KOPT-K1 (cell line): ENCODE measurements at regions not wholly inside any gene's neighbourhood (a gene's known extent, or its start where the extent isn't known, plus 50 kb on each side); places are given as distances from the start of the nearest gene placed in this dataset.
"Not testable (repeated sequence)": the region's sequence is repeated elsewhere in the genome, so short reads cannot be mapped to it uniquely, and the experiment has no call there.

Experiments used
- H3K27ac ChIP-seq: fragments of 200-600 bp; sonication (generic); 2 replicates; pipeline ENCODE4 v1.5.1; 2016; ENCODE audit warnings: antibody characterized with exemption, mild to moderate bottlenecking, low read depth, low read length; ENCODE audit not compliant: poor library complexity, severe bottlenecking
- H3K36me3 ChIP-seq: fragments of 200-600 bp; sonication (generic); 2 replicates; pipeline ENCODE4 v1.5.1; 2017; ENCODE audit warnings: antibody characterized with exemption, mild to moderate bottlenecking, low read length, moderate library complexity; ENCODE audit not compliant: insufficient read depth
- H3K9me3 ChIP-seq: fragments of 200-600 bp; sonication (generic); 2 replicates; pipeline ENCODE4 v1.5.1; 2017; ENCODE audit warnings: antibody characterized with exemption, low read length, mild to moderate bottlenecking; ENCODE audit not compliant: insufficient read depth, poor library complexity, severe bottlenecking

- no peaks in the 10 kb centered on the region for H3K36me3 ChIP-seq
- H3K27ac ChIP-seq, result no peak overlapping the region
- H3K9me3 ChIP-seq, result no peaks in the 10 kb centered on the region
Measured at GRCh38 chr6:30832864-30833263, 51.5 kb upstream of the DDR1 start.

GRCh38 chr6:30830438-30830837, 53.9 kb upstream of the DDR1 start:
- no peaks in the 10 kb centered on the region for H3K36me3 ChIP-seq
- H3K27ac ChIP-seq, result peak overlapping the region; percentile 67

GRCh38 chr6:30829639-30830255, 54.6 kb upstream of the DDR1 start:
- no peaks in the 10 kb centered on the region for H3K9me3 ChIP-seq
- H3K36me3 ChIP-seq, result no peaks in the 10 kb centered on the region
- H3K27ac ChIP-seq, result peak overlapping the region; percentile 67

More at GRCh38 chr6:30830438-30830837, 53.9 kb upstream of the DDR1 start:
- no peaks in the 10 kb centered on the region for H3K9me3 ChIP-seq

- peak overlapping the region; percentile 8 for H3K27ac ChIP-seq
- no peaks in the 10 kb centered on the region for H3K9me3 ChIP-seq
- no peaks in the 10 kb centered on the region for H3K36me3 ChIP-seq
Measured at GRCh38 chr6:30829033-30829432, 55.3 kb upstream of the DDR1 start.

GRCh38 chr6:30828027-30828962, 56.0 kb upstream of the DDR1 start:
- Histone ChIP-seq H3K27ac (peak overlapping the region; percentile 8), H3K9me3 (no peaks in the 10 kb centered on the region), H3K36me3 (no peaks in the 10 kb centered on the region)

GRCh38 chr6:30826961-30827342, 57.4 kb upstream of the DDR1 start:
- Histone ChIP-seq H3K9me3 (no peaks in the 10 kb centered on the region), H3K36me3 (no peaks in the 10 kb centered on the region), H3K27ac (no peak overlapping the region)

- Histone ChIP-seq H3K27ac (no peak overlapping the region), H3K9me3 (no peaks in the 10 kb centered on the region), H3K36me3 (no peaks in the 10 kb centered on the region)
Measured at GRCh38 chr6:30824698-30825097, 59.6 kb upstream of the DDR1 start.

- no peaks in the 10 kb centered on the region for H3K9me3 ChIP-seq
- H3K27ac ChIP-seq, result no peak overlapping the region
Measured at GRCh38 chr6:30823534-30823865, 60.8 kb upstream of the DDR1 start.

GRCh38 chr6:30821862-30822784, 62.2 kb upstream of the DDR1 start:
- no peaks in the 10 kb centered on the region for H3K36me3 ChIP-seq
- no peak overlapping the region for H3K27ac ChIP-seq
- no peaks in the 10 kb centered on the region for H3K9me3 ChIP-seq

More at GRCh38 chr6:30823534-30823865, 60.8 kb upstream of the DDR1 start:
- no peaks in the 10 kb centered on the region for H3K36me3 ChIP-seq

- H3K36me3 ChIP-seq, result no peaks in the 10 kb centered on the region
- H3K9me3 ChIP-seq, result no peaks in the 10 kb centered on the region
- H3K27ac ChIP-seq, result no peak overlapping the region
Measured at GRCh38 chr6:30820193-30820592, 64.1 kb upstream of the DDR1 start.

- Histone ChIP-seq H3K36me3 (no peaks in the 10 kb centered on the region), H3K9me3 (no peaks in the 10 kb centered on the region), H3K27ac (no peak overlapping the region)
Measured at GRCh38 chr6:30819297-30819917, 64.9 kb upstream of the DDR1 start.

- Histone ChIP-seq H3K27ac (no peak overlapping the region), H3K9me3 (no peaks in the 10 kb centered on the region), H3K36me3 (no peaks in the 10 kb centered on the region)
Measured at GRCh38 chr6:30818391-30818841, 65.9 kb upstream of the DDR1 start.

GRCh38 chr6:30816791-30817739, 67.3 kb upstream of the DDR1 start:
- no peaks in the 10 kb centered on the region for H3K9me3 ChIP-seq
- no peak overlapping the region for H3K27ac ChIP-seq
- H3K36me3 ChIP-seq, result no peaks in the 10 kb centered on the region

- H3K36me3 ChIP-seq, H3K27ac ChIP-seq, H3K9me3 ChIP-seq: not testable (repeated sequence)
Measured at GRCh38 chr6:30816296-30816695, 68.0 kb upstream of the DDR1 start.
